ENCODE measurements at regions not wholly inside any gene's neighbourhood (a gene's known extent, or its start where the extent isn't known, plus 50 kb on each side); places are given as distances from the start of the nearest gene placed in this dataset.

- no peak for DNase-seq (ENCODE audit: low spot score)
- H3K36me3 Mint-ChIP-seq (ENCODE audit: low read depth, unreplicated experiment): no peaks in the 10 kb centered on the region
- H3K27me3 Mint-ChIP-seq (ENCODE audit: unreplicated experiment): no peaks in the 10 kb centered on the region
- no peak overlapping the region for H3K4me3 Mint-ChIP-seq (ENCODE audit: unreplicated experiment)
- H3K4me1 Mint-ChIP-seq (ENCODE audit: unreplicated experiment): no peaks in the 10 kb centered on the region
- TF ChIP-seq CTCF (IDR thresholded peaks at IDR 0.05; ENCODE audit: unreplicated experiment): no peak
- H3K27ac Mint-ChIP-seq (ENCODE audit: unreplicated experiment): no peak overlapping the region
- H3K9me3 Mint-ChIP-seq (ENCODE audit: unreplicated experiment): no peaks in the 10 kb centered on the region
Observed at GRCh38 chr10:9469663-9470205, 1415.2 kb downstream of the GATA3 start.

- Mint-ChIP-seq H3K4me3 (ENCODE audit: unreplicated experiment) (no peak overlapping the region), H3K27me3 (ENCODE audit: unreplicated experiment) (no peaks in the 10 kb centered on the region), H3K9me3 (ENCODE audit: unreplicated experiment) (no peaks in the 10 kb centered on the region), H3K36me3 (ENCODE audit: low read depth, unreplicated experiment) (no peaks in the 10 kb centered on the region), H3K27ac (ENCODE audit: unreplicated experiment) (no peak overlapping the region), H3K4me1 (ENCODE audit: unreplicated experiment) (no peaks in the 10 kb centered on the region)
- no peak for TF ChIP-seq CTCF (IDR thresholded peaks at IDR 0.05; ENCODE audit: unreplicated experiment)
- no peak for DNase-seq (ENCODE audit: low spot score)
Observed at GRCh38 chr10:9470581-9470980, 1416.1 kb downstream of the GATA3 start.

- H3K4me3 Mint-ChIP-seq (ENCODE audit: unreplicated experiment): no peak overlapping the region
- H3K4me1 Mint-ChIP-seq (ENCODE audit: unreplicated experiment): peaks cover 5% of the 10 kb centered on the region
- H3K36me3 Mint-ChIP-seq (ENCODE audit: low read depth, unreplicated experiment): no peaks in the 10 kb centered on the region
- no peaks in the 10 kb centered on the region for H3K9me3 Mint-ChIP-seq (ENCODE audit: unreplicated experiment)
- no peaks in the 10 kb centered on the region for H3K27me3 Mint-ChIP-seq (ENCODE audit: unreplicated experiment)
- no peak for DNase-seq (ENCODE audit: low spot score)
- TF ChIP-seq CTCF (IDR thresholded peaks at IDR 0.05; ENCODE audit: unreplicated experiment): no peak
- no peak overlapping the region for H3K27ac Mint-ChIP-seq (ENCODE audit: unreplicated experiment)
Observed at GRCh38 chr10:9501944-9502343, 1447.5 kb downstream of the GATA3 start.

GRCh38 chr10:9504227-9504626, 1449.7 kb downstream of the GATA3 start:
- no peaks in the 10 kb centered on the region for H3K9me3 Mint-ChIP-seq (ENCODE audit: unreplicated experiment)
- H3K27ac Mint-ChIP-seq (ENCODE audit: unreplicated experiment): no peak overlapping the region
- no peaks in the 10 kb centered on the region for H3K36me3 Mint-ChIP-seq (ENCODE audit: low read depth, unreplicated experiment)
- no peak for TF ChIP-seq CTCF (IDR thresholded peaks at IDR 0.05; ENCODE audit: unreplicated experiment)
- DNase-seq (ENCODE audit: low spot score): no peak
- no peak overlapping the region for H3K4me3 Mint-ChIP-seq (ENCODE audit: unreplicated experiment)
- no peaks in the 10 kb centered on the region for H3K27me3 Mint-ChIP-seq (ENCODE audit: unreplicated experiment)
- H3K4me1 Mint-ChIP-seq (ENCODE audit: unreplicated experiment): peaks cover 5% of the 10 kb centered on the region

GRCh38 chr10:9505546-9505945, 1451.1 kb downstream of the GATA3 start:
- Mint-ChIP-seq H3K4me3 (ENCODE audit: unreplicated experiment) (no peak overlapping the region), H3K4me1 (ENCODE audit: unreplicated experiment) (peaks cover 8% of the 10 kb centered on the region), H3K9me3 (ENCODE audit: unreplicated experiment) (no peaks in the 10 kb centered on the region), H3K27ac (ENCODE audit: unreplicated experiment) (no peak overlapping the region), H3K27me3 (ENCODE audit: unreplicated experiment) (no peaks in the 10 kb centered on the region), H3K36me3 (ENCODE audit: low read depth, unreplicated experiment) (no peaks in the 10 kb centered on the region)
- DNase-seq (ENCODE audit: low spot score): no peak
- no peak for TF ChIP-seq CTCF (IDR thresholded peaks at IDR 0.05; ENCODE audit: unreplicated experiment)
